H1 (cell line): ENCODE measurements at regions not wholly inside any gene's neighbourhood (a gene's known extent, or its start where the extent isn't known, plus 50 kb on each side); places are given as distances from the start of the nearest gene placed in this dataset.

Experiments
- CTCF ChIA-PET: fragments of 300-600 bp; sonication (Branson Sonifier 250); formaldehyde crosslinking; loops from one replicate; lab custom pipeline; 2021; ENCODE audit not compliant: partially characterized antibody; lab: Charles Lee
- POLR2A ChIA-PET: fragments of 300-600 bp; sonication (Branson Sonifier 250); formaldehyde crosslinking; loops from one replicate; lab custom pipeline; 2021; ENCODE audit warnings: inconsistent platforms; ENCODE audit not compliant: partially characterized antibody; lab: Charles Lee
- DNase-seq, 2 experiments: peaks; one replicate each; pipeline versions ENCODE4 v3.0.0 to v3.0.0-alpha.2; 2010 to 2022; ENCODE audit warnings: low spot score in 2 of 2, low read depth in 1 of 2, mixed read lengths in 1 of 2
- FAIRE-seq: peaks from 2 replicates; lab custom pipeline; 2011; peaks lifted over from hg19 to GRCh38; lab: Jason Lieb, UNC
- H2AFZ ChIP-seq: 2 replicates; pipeline ENCODE4 v1.8.1; 2012; ENCODE audit warnings: low read length, inconsistent platforms
- H2AK5ac ChIP-seq: 2 replicates; pipeline ENCODE4 v1.6.1; 2013; ENCODE audit warnings: low read depth, low read length
- H2BK120ac ChIP-seq: replicated peaks from 2 replicates; pipeline ENCODE3; 2013; ENCODE audit warnings: low read depth, low read length, inconsistent platforms
- H2BK12ac ChIP-seq: 2 replicates; pipeline ENCODE4 v1.6.1; 2013; ENCODE audit warnings: low read depth, low read length
- H2BK15ac ChIP-seq: 2 replicates; pipeline ENCODE4 v1.6.1; 2013; ENCODE audit warnings: low read length
- H2BK20ac ChIP-seq: 2 replicates; pipeline ENCODE4 v1.6.1; 2013; ENCODE audit warnings: low read length
- H2BK5ac ChIP-seq: 2 replicates; pipeline ENCODE4 v1.6.1; 2013; ENCODE audit warnings: low read depth, low read length
- H3K14ac ChIP-seq: 2 replicates; pipeline ENCODE4 v1.6.1; 2013; ENCODE audit warnings: inconsistent platforms; ENCODE audit not compliant: insufficient read length
- H3K18ac ChIP-seq: 2 replicates; pipeline ENCODE4 v1.6.1; 2013; ENCODE audit warnings: low read length; ENCODE audit errors: extremely low read depth
- H3K23ac ChIP-seq: 2 replicates; pipeline ENCODE4 v1.6.1; 2013; ENCODE audit warnings: inconsistent platforms; ENCODE audit not compliant: insufficient read length
- H3K23me2 ChIP-seq: 2 replicates; pipeline ENCODE4 v1.6.1; 2013; ENCODE audit warnings: low read depth, low read length
- H3K27ac ChIP-seq: 2 replicates; pipeline ENCODE4 v1.6.1; 2011; ENCODE audit warnings: low read depth, low read length, inconsistent platforms
- H3K27me3 ChIP-seq, 4 experiments: replicated peaks in 1 of 4; 1 replicate in 1 of 4; 2 replicates in 3 of 4; pipeline versions ENCODE4 v1.6.1 to v1.8.1; 2011 to 2013; ENCODE audit warnings: low read length in 3 of 4, mild to moderate bottlenecking in 3 of 4, inconsistent platforms in 2 of 4, mixed read lengths in 2 of 4, moderate library complexity in 1 of 4; ENCODE audit not compliant: control insufficient read depth in 3 of 4, insufficient read depth in 3 of 4; ENCODE audit errors: extremely low read depth in 1 of 4
- H3K36me3 ChIP-seq, 4 experiments: 2 replicates each; pipeline versions ENCODE4 v1.6.1 to v1.8.1; 2011 to 2013; ENCODE audit warnings: mild to moderate bottlenecking in 4 of 4, low read length in 3 of 4, moderate library complexity in 2 of 4, control low read depth in 1 of 4, inconsistent platforms in 1 of 4; ENCODE audit not compliant: insufficient read depth in 4 of 4, control insufficient read depth in 2 of 4
- H3K4ac ChIP-seq: replicated peaks from 2 replicates; pipeline ENCODE3; 2013; ENCODE audit warnings: low read length, low read depth, mixed read lengths, inconsistent platforms; ENCODE audit not compliant: insufficient read length
- H3K4me1 ChIP-seq, 4 experiments: replicated peaks in 1 of 4; 1 replicate in 1 of 4; 2 replicates in 3 of 4; pipeline versions ENCODE4 v1.6.1 to v1.8.1; 2011 to 2013; ENCODE audit warnings: low read length in 3 of 4, inconsistent platforms in 2 of 4, mixed read lengths in 1 of 4; ENCODE audit not compliant: insufficient read depth in 4 of 4, control insufficient read depth in 3 of 4
- H3K4me2 ChIP-seq, 2 experiments: 2 replicates each; pipeline versions ENCODE4 v1.6.1 to v1.8.1; 2011 to 2013; ENCODE audit warnings: low read depth in 2 of 2, low read length in 2 of 2, control low read depth in 1 of 2, inconsistent platforms in 1 of 2, mild to moderate bottlenecking in 1 of 2; ENCODE audit not compliant: insufficient read depth in 1 of 2
- H3K4me3 ChIP-seq, 4 experiments: fragments of 200-600, 300-600 bp in 1 of 4; sonication (generic), shearing (Covaris generic), sonication (Bioruptor Twin) in 1 of 4; 2 replicates each; pipeline versions ENCODE4 v1.5.1 to v1.8.1; 2011 to 2016; ENCODE audit warnings: low read length in 4 of 4, low read depth in 3 of 4, control low read depth in 2 of 4, inconsistent platforms in 2 of 4, mild to moderate bottlenecking in 2 of 4, mixed read lengths in 1 of 4, moderate library complexity in 1 of 4; ENCODE audit not compliant: insufficient read depth in 2 of 4; ENCODE audit errors: extremely low read depth in 1 of 4
- H3K56ac ChIP-seq: replicated peaks from 2 replicates; pipeline ENCODE3; 2013; ENCODE audit warnings: low read depth, mild to moderate bottlenecking, mixed read lengths, low read length, inconsistent platforms; ENCODE audit not compliant: insufficient read length
- H3K79me1 ChIP-seq: 2 replicates; pipeline ENCODE4 v1.6.1; 2013; ENCODE audit warnings: low read depth, low read length, control low read depth
- H3K79me2 ChIP-seq, 2 experiments: 2 replicates each; pipeline versions ENCODE4 v1.6.1 to v1.8.1; 2012 to 2013; ENCODE audit warnings: low read length in 2 of 2, mild to moderate bottlenecking in 2 of 2, inconsistent platforms in 1 of 2; ENCODE audit not compliant: insufficient read depth in 2 of 2, control insufficient read depth in 1 of 2
- H3K9ac ChIP-seq, 4 experiments: replicated peaks in 1 of 4; 1 replicate in 1 of 4; 2 replicates in 3 of 4; pipeline versions ENCODE4 v1.6.1 to v1.8.1; 2011 to 2013; ENCODE audit warnings: low read depth in 3 of 4, low read length in 3 of 4, control low read depth in 2 of 4, mild to moderate bottlenecking in 2 of 4, moderate library complexity in 2 of 4, inconsistent platforms in 1 of 4; ENCODE audit errors: extremely low read depth in 1 of 4
- H3K9me3 ChIP-seq, 2 experiments: 2 replicates each; pipeline versions ENCODE4 v1.6.1 to v1.8.1; 2012 to 2013; ENCODE audit warnings: mild to moderate bottlenecking in 2 of 2, moderate library complexity in 2 of 2, control low read depth in 1 of 2, inconsistent platforms in 1 of 2, low read depth in 1 of 2, low read length in 1 of 2, mixed read lengths in 1 of 2; ENCODE audit not compliant: insufficient read depth in 2 of 2
- H4K20me1 ChIP-seq, 2 experiments: replicated peaks in 1 of 2; 2 replicates each; pipeline versions ENCODE3 to v1.8.1; 2011 to 2013; ENCODE audit warnings: inconsistent platforms in 2 of 2, low read length in 2 of 2, mild to moderate bottlenecking in 1 of 2; ENCODE audit not compliant: insufficient read depth in 2 of 2, control insufficient read depth in 1 of 2
- H4K5ac ChIP-seq: 2 replicates; pipeline ENCODE4 v1.6.1; 2013; ENCODE audit warnings: low read length, low read depth, mixed read lengths, inconsistent platforms; ENCODE audit not compliant: insufficient read length
- H4K8ac ChIP-seq: 2 replicates; pipeline ENCODE4 v1.8.0; 2013; ENCODE audit warnings: mild to moderate bottlenecking, moderate library complexity, low read length, inconsistent platforms; ENCODE audit not compliant: insufficient read depth; ENCODE audit errors: extremely low read depth
- H4K91ac ChIP-seq: replicated peaks from 2 replicates; pipeline ENCODE3; 2013; ENCODE audit warnings: low read length, mixed read lengths, inconsistent platforms; ENCODE audit not compliant: insufficient read length
- ATF2 ChIP-seq: IDR thresholded peaks from 2 replicates; pipeline ENCODE4 v1.6.1; 2012; ENCODE audit warnings: low read length, inconsistent platforms
- BACH1 ChIP-seq: IDR thresholded peaks from 2 replicates; pipeline ENCODE4 v1.6.1; 2012; ENCODE audit warnings: low read length, improper control_type of control experiment
- CBX5 ChIP-seq: fragments of 300-800, 300-1000 bp; sonication (generic); IDR thresholded peaks from 2 replicates; pipeline ENCODE4 v1.7.1; 2016; ENCODE audit warnings: antibody characterized with exemption, low read length, low read depth
- CHD2 ChIP-seq: IDR thresholded peaks from 2 replicates; pipeline ENCODE4 v1.6.1; 2012; ENCODE audit warnings: low read length, improper control_type of control experiment
- FOSL1 ChIP-seq: IDR thresholded peaks from 2 replicates; pipeline ENCODE4 v1.6.1; 2011; ENCODE audit warnings: mild to moderate bottlenecking, low read depth, low read length, moderate library complexity; ENCODE audit not compliant: insufficient read depth
- GTF2F1 ChIP-seq: IDR thresholded peaks from 2 replicates; pipeline ENCODE4 v1.6.1; 2012; ENCODE audit warnings: low read depth, low read length, improper control_type of control experiment, borderline replicate concordance
- JUND ChIP-seq: IDR thresholded peaks from 2 replicates; pipeline ENCODE4 v1.6.1; 2011; ENCODE audit warnings: mild to moderate bottlenecking, improper control_type of control experiment, low read length
- KDM1A ChIP-seq: fragments of 200-600, 300-600 bp; sonication (generic); IDR thresholded peaks from 2 replicates; pipeline ENCODE4 v1.7.1; 2016; ENCODE audit warnings: mild to moderate bottlenecking, low read length, borderline replicate concordance
- RFX5 ChIP-seq: IDR thresholded peaks from 2 replicates; pipeline ENCODE4 v1.6.1; 2011; ENCODE audit warnings: low read depth, low read length, improper control_type of control experiment, borderline replicate concordance
- SAP30 ChIP-seq: fragments of 300-600 bp; sonication (generic); IDR thresholded peaks from 2 replicates; pipeline ENCODE4 v1.7.1; 2012; ENCODE audit warnings: low read length, moderate library complexity, mild to moderate bottlenecking, inconsistent platforms; ENCODE audit not compliant: insufficient read depth, insufficient replicate concordance
- SUZ12 ChIP-seq: fragments of 200-600 bp; sonication (generic); IDR thresholded peaks from 2 replicates; pipeline ENCODE4 v1.6.1; 2012; ENCODE audit warnings: mild to moderate bottlenecking, inconsistent platforms, low read length, moderate library complexity, mixed read lengths
- TBP ChIP-seq: IDR thresholded peaks from 2 replicates; pipeline ENCODE4 v1.6.1; 2011; ENCODE audit warnings: low read depth, low read length, improper control_type of control experiment
- YY1 ChIP-seq: IDR thresholded peaks from 2 replicates; pipeline ENCODE4 v1.6.1; 2011; ENCODE audit warnings: low read depth, mild to moderate bottlenecking, low read length
- WGBS, 2 experiments: shearing (Covaris generic) in 1 of 2; methylation state at CpG; one replicate each; pipeline versions ENCODE4 v1.1.6 to v1.1.7; 2013 to 2015; ENCODE audit warnings: low lambda C conversion rate in 2 of 2, mixed read lengths in 2 of 2, inconsistent platforms in 1 of 2, low coverage in 1 of 2, missing lambda C conversion rate in 1 of 2; ENCODE audit not compliant: insufficient replicate concordance in 2 of 2, insufficient coverage in 1 of 2, insufficient read length in 1 of 2; ENCODE audit errors: extremely low coverage in 1 of 2, missing lambda C conversion rate in 1 of 2; 5-methylcytosine and 5-hydroxymethylcytosine counted together

- Histone ChIP-seq H3K4me3 (no peak overlapping the region), H3K27ac (no peak overlapping the region), H3K36me3 (no peaks in the 10 kb centered on the region), H4K91ac (no peak overlapping the region), H3K27me3 (no peaks in the 10 kb centered on the region), H2BK12ac (no peak overlapping the region), H3K18ac (no peak overlapping the region), H2BK20ac (no peak overlapping the region), H2BK120ac (no peak overlapping the region), H3K4me2 (no peak overlapping the region), H3K79me2 (no peaks in the 10 kb centered on the region), H4K20me1 (no peaks in the 10 kb centered on the region), H2AK5ac (no peak overlapping the region), H2BK15ac (no peak overlapping the region), H3K79me1 (no peaks in the 10 kb centered on the region), H3K56ac (no peak overlapping the region), H3K14ac (no peak overlapping the region), H3K9me3 (peaks cover 24 to 44% of the 10 kb centered on the region in 2 experiments)
- DNase-seq, result no peak
- POLR2A ChIA-PET, result no interaction called here
- 60% methylated on average over 2 of the region's 2 CpGs; no CpG with 5 or more reads in 1 of the 2 experiments for WGBS, 2 experiments
- TF ChIP-seq BACH1, result no peak
- no peak for TF ChIP-seq ATF2
- TF ChIP-seq FOSL1, result no peak
- no peak for TF ChIP-seq SUZ12
- no peak for TF ChIP-seq TBP
- no peak for TF ChIP-seq JUND
- no peak for TF ChIP-seq RFX5
- no peak for TF ChIP-seq KDM1A
- TF ChIP-seq GTF2F1, result no peak
- TF ChIP-seq YY1, result no peak
- TF ChIP-seq CBX5, result no peak
- TF ChIP-seq SAP30, result no peak
- no peak for TF ChIP-seq CHD2
- TF ChIP-seq, all 59 proteins: peak for 0
- no peak overlapping the region for H4K5ac ChIP-seq
- H4K8ac ChIP-seq, result no peak overlapping the region
- no peak for FAIRE-seq
- H3K23ac ChIP-seq, result no peak overlapping the region
- CTCF ChIA-PET, result no interaction called here
- H3K4me1 ChIP-seq, result no peaks in the 10 kb centered on the region
- no peak overlapping the region for H3K9ac ChIP-seq
- no peak overlapping the region for H2BK5ac ChIP-seq
- no peak overlapping the region for H2AFZ ChIP-seq
- H3K4ac ChIP-seq, result no peak overlapping the region
- H3K23me2 ChIP-seq, result no peaks in the 10 kb centered on the region
These were observed 428.7 kb downstream of the SUCLA2 start for GRCh38 chr13:47572375-47572774.
